Occipital lobe (tissue), 1 donor: ENCODE measurements at regions not wholly inside any gene's neighbourhood (a gene's known extent, or its start where the extent isn't known, plus 50 kb on each side); places are given as distances from the start of the nearest gene placed in this dataset.
"Not testable (repeated sequence)": the region's sequence is repeated elsewhere in the genome, so short reads cannot be mapped to it uniquely, and the experiment has no call there.

Experiments
- DNase-seq: peaks from one replicate; lab custom pipeline; 2025; lab: John Stamatoyannopoulos, UW

- DNase-seq = no peak
These were observed 633.4 kb upstream of the COBL start for GRCh38 chr7:51949726-51950644.

DNA sequence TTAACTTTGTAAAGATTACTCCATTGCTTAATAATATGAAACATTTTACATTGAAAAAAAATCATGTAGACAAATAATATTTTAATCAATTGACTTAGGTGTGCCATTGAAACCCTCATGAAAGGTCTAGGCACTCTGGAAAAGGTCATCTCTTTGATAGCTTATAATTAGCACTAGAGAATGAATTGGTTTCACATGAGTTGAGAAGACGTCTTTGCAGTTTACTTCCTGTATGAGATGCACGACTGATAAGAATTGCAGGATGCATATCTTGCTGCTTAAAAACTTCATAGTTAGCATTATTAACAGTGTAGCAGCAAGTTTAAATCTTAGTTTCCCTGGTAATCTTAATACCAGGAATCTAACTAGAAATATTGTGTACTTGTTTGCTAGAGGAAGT, 614.2 kb upstream of the COBL start:
- DNase-seq = no peak

DNA sequence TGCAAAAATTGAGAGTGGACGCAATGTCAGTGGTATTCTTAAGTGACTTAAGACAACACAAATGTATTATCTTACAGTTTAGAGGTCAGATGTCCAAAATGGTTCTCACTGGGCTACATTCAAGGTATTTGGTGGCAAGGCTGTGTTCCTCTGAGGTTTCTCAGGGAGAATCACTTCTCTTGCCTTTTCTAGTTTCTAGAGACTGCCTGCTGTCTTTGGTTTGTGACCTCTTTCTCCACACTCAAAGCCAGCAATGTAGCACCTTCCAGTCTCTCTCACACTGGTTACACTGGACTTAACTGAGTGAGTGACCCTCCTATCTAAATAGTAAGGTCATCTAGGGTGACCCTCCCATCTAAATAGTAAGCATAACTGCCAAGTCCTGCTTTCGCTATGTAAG, 613.2 kb upstream of the COBL start:
- DNase-seq = no peak

- DNase-seq = no peak
These were observed 611.1 kb upstream of the COBL start for GRCh38 chr7:51927738-51928137.

- DNase-seq = no peak
These were observed 602.0 kb upstream of the COBL start for GRCh38 chr7:51918581-51918980.

DNA sequence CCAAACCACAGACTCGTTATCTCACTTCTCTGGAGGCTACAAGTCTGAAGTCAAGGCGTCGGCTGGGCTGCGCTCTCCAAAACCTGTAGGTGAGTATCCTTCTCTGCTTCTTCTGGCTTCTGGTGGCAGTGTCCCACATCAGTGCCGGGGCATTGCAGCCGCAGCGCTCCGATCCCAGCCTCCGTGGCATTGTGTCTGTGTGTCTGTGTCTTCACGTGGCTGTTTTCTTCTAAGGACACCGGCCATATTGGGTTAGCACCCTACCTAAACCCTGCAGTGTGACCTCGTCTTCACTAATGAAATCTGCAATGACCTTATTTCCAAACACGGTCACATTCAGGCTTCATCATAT, 584.9 kb upstream of the COBL start:
- no peak for DNase-seq

DNA sequence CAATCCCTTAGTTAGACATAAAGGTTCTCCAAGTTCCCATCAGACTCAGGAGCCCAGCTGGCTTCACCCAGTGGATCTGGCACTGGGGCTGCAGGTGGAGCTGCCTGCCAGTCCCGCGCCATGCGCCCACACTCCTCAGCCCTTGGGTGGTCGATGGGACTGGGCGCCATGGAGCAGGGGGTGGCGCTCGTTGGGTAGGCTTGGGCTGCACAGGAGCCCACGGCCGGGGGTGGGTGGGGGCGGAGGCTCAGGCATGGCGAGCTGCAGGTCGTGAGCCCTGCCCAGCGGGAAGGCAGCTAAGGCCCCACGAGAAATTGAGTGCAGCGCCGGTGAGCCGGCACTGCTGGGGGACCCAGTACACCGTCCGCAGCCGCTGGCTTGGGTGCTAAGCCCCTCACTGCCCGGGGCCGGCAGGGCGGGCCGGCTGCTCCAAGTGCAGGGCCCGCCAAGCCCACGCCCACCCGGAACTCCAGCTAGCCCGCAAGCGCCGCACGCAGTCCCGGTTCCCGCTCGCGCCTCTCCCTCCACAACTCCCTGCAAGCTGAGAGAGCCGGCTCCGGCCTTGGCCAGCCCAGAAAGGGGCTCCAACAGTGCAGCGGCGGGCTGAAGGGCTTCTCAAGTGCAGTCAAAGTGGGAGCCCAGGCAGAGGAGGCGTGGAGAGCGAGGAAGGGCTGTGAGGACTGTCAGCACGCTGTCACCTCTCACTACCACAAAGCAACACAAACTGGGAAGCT, 584.3 kb upstream of the COBL start:
- DNase-seq = not testable (repeated sequence)

GRCh38 chr7:51899611-51900010, 583.0 kb upstream of the COBL start:
- no peak for DNase-seq

- no peak for DNase-seq
These were observed 565.8 kb upstream of the COBL start for GRCh38 chr7:51882412-51882811.

- no peak for DNase-seq
These were observed 564.7 kb upstream of the COBL start for GRCh38 chr7:51881309-51881708.

DNA sequence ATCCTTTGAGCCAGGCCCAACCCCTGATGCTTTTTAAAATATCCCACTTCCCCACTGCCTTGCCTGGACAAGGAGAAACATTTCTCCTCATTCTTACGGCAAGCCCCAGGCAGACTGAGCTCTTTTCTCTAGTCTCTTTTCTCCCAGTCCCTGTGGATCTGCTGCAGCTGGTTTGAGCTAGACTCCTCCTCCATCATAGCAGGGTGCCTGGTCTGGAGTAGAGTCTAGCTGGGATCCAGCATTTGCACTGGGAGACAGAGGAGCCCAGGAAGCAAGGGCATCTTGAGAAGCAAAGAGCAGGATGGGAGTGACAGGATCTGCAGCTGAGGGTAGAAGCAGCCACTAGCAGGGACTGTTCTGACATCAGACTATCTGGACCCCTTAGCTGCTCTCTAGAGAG, 562.3 kb upstream of the COBL start:
- DNase-seq = no peak

DNA sequence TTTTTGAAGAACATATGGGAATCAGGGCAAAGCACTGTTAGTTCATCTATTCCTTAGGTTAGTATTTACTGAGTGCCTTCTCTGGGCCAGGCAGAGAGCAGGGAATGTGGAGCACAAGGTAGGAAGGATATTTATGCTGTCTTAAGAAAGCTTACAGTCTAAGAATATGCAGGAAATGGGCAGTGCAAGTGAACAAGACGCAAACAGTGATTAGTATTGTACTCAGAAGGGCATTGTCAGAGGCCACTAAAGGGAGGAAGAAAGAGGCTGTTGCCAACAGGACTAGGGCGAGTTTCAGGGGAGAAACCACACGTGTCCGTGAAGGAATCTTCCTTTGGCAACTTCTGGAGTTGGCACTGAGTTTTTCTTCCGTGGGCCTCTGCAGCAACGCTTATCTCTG, 552.8 kb upstream of the COBL start:
- no peak for DNase-seq

GRCh38 chr7:51867117-51867516, 550.5 kb upstream of the COBL start:
- DNase-seq = no peak

GRCh38 chr7:51860305-51860704, 543.7 kb upstream of the COBL start:
- DNase-seq = no peak

GRCh38 chr7:51850126-51850525, 533.5 kb upstream of the COBL start:
- no peak for DNase-seq

DNA sequence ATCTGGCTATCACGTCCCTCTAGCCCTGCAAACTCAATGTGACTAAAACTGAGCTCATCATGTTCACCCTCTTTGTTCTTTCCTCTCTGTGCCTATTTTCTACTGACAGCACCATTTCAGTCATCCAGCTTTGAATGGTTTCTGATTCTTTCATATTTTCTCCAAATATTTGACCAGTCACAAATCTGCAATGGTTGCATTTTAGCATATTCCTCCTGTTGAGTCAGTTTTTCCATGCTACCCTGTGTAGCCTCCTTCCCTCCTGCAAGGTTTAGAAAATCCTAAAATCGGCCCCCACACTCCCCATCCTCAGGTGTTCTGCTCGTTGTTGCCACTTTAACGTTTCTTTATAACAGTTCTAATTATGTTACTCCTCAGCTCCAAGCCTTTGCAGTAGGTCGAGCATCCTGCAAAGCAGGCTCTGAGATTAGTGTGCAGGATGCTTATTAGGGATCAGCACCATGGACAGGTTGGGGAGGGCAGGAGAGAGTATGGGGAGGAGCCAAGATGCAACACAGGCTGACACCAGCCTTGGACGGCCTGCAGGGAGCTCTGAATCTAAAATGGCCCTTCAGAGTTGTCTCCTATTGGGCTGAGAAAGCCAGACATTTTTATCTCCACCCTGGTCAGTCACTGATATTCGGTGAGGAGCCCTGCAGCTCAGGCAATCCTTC, 531.0 kb upstream of the COBL start:
- no peak for DNase-seq

DNA sequence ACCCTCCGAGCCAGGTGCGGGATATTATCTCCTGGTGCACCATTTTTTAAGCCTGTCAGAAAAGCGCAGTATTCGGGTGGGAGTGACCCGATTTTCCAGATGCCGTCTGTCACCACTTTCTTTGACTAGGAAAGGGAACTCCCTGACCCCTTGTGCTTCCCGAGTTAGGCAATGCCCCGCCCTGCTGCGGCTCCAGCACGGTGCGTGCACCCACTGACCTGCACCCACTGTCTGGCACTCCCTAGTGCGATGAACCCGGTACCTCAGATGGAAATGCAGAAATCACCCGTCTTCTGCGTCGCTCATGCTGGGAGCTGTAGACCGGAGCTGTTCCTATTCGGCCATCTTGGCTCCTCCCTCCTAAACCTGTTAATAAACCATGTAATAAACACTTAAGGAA, 522.5 kb upstream of the COBL start:
- not testable (repeated sequence) for DNase-seq

- no peak for DNase-seq
These were observed 511.0 kb upstream of the COBL start for GRCh38 chr7:51827631-51828030.

- no peak for DNase-seq
These were observed 507.4 kb upstream of the COBL start for GRCh38 chr7:51824050-51824449.

- DNase-seq = no peak
These were observed 506.8 kb upstream of the COBL start for GRCh38 chr7:51823437-51823836.

- DNase-seq = no peak
These were observed 501.2 kb upstream of the COBL start for GRCh38 chr7:51817694-51818225.

DNA sequence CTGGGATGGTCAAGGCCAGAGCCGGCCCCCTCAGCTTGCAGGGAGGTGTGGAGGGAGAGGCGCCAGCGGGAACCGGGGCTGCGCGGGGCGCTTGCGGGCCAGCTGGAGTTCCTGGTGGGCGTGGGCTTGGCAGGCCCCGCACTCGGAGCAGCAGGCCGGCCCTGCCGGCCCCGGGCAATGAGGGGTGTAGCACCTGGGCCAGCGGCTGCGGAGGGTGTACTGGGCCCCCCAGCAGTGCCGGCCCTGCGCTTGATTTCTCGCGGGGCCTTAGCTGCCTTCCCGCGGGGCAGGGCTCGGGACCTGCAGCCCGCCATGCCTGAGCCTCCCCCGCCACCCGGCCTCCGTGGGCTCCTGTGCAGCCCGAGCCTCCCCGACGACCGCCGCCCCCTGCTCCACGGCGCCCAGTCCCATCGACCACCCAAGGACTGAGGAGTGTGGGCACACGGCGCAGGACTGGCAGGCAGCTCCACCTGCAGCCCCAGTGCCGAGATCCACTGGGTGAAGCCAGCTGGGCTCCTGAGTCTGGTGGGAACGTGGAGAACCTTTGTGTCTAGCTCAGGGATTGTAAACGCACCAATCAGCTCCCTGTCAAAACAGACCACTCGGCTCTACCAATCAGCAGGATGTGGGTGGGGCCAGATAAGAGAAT, 489.3 kb upstream of the COBL start:
- DNase-seq = not testable (repeated sequence)
